Thymus (tissue), 11 donors: ENCODE measurements at regions not wholly inside any gene's neighbourhood (a gene's known extent, or its start where the extent isn't known, plus 50 kb on each side); places are given as distances from the start of the nearest gene placed in this dataset.

Source experiments
- DNase-seq, 9 donors: peaks; one replicate each; pipeline ENCODE4 v3.0.0-alpha.2; 2013; ENCODE audit warnings: low spot score in 9 of 9, low read depth in 6 of 9, missing footprints in 1 of 9
- H3K27ac ChIP-seq, 2 donors: one replicate each; pipeline ENCODE4 v1.5.1; 2013; ENCODE audit warnings: control low read depth in 1 of 2, low read depth in 1 of 2, low read length in 1 of 2, mild to moderate bottlenecking in 1 of 2, moderate library complexity in 1 of 2
- H3K27me3 ChIP-seq, 2 donors: one replicate each; pipeline ENCODE4 v1.5.1; 2013; ENCODE audit warnings: low read length in 1 of 2; ENCODE audit not compliant: control insufficient read depth in 2 of 2, insufficient read depth in 1 of 2
- H3K36me3 ChIP-seq, 2 donors: one replicate each; pipeline ENCODE4 v1.5.1; 2013; ENCODE audit warnings: low read length in 1 of 2, mild to moderate bottlenecking in 1 of 2, moderate library complexity in 1 of 2; ENCODE audit not compliant: control insufficient read depth in 2 of 2, insufficient read depth in 2 of 2
- H3K4me1 ChIP-seq, 2 donors: one replicate each; pipeline ENCODE4 v1.5.1; 2013; ENCODE audit warnings: low read length in 2 of 2; ENCODE audit not compliant: control insufficient read depth in 2 of 2, insufficient read depth in 2 of 2
- H3K4me3 ChIP-seq, 2 donors: one replicate each; pipeline ENCODE4 v1.5.1; 2013; ENCODE audit warnings: low read length in 2 of 2, control low read depth in 1 of 2, mild to moderate bottlenecking in 1 of 2
- H3K9me3 ChIP-seq, 2 donors: one replicate each; pipeline ENCODE4 v1.5.1; 2013; ENCODE audit warnings: low read length in 1 of 2, mild to moderate bottlenecking in 1 of 2; ENCODE audit not compliant: control insufficient read depth in 2 of 2, insufficient read depth in 1 of 2
- WGBS: extraction: QIAGEN DNeasy Blood & Tissue Kit; methylation state at CpG from one replicate; pipeline ENCODE4 v1.1.7; 2013; 5-methylcytosine and 5-hydroxymethylcytosine counted together
- donor health status: healthy.

DNA sequence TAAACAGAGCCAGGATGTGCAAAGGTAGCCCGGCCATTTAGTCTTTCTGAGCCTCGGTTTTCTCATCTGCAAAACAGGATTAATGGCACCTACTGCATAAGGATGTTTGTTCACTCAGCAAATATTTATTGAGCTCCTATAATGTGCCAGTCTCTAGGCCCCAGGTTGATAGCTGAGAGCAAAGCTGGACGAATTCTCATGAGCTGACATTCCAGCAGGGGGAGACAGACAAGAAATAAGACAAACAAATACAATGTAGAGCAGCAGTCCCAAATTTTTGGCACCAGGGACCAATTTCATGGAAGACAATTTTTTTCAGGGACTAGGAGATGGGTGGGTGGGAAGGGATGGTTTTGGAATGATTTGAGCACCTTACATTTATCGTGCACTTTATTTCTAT, 74.3 kb upstream of the PAX7 start:
- peaks cover 8 to 32% of the 10 kb centered on the region in 2 donors for H3K27me3 ChIP-seq
- no peak overlapping the region for H3K27ac ChIP-seq
- 58% methylated on average over 4 of the region's 4 CpGs for WGBS
- no peak for DNase-seq
- H3K9me3 ChIP-seq = no peaks in the 10 kb centered on the region
- H3K36me3 ChIP-seq = no peaks in the 10 kb centered on the region
- H3K4me3 ChIP-seq = no peak overlapping the region
- no peaks in the 10 kb centered on the region for H3K4me1 ChIP-seq

DNA sequence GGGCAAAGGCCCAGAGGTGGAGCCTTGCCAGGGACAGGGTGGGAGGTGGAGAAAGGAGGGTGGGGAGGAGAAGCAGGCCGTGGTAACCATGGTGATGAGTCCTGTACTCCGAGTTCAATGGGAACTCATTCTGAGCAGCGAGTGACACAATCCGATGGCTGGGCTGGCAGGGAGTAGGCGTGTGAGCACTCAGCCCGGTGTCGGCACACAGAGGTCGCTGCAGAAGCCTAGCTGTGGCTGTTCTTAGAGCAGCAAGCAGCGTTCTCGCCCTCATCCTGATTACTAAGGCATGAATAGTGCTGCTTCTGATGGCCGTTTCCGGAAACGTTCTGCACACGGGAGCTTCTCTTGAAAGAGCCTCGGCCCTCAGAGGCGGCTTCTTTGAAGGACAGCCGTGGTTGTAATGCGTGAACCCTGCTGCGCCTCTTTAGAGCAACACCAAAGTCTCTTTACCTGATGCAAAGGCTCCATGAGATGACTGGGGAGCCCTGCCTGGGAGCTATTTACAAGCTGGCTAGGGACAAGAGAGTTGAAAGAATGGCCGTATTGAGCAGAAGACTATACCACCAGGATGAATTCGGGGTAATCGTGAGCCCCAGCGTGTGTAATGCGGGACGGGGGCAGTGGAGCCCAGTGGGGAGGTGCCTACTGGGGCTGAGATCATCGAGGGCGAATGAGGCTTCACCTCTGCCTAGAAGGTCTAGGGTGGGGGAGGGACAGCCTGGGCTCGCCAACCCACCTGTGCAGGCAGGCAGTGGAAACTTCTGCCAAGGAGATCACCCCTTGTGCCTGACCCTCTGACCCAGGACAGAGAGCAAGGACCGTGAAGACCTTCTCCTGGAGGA, 72.8 kb upstream of the PAX7 start:
- no peak for DNase-seq
- Histone ChIP-seq H3K27me3 (peaks cover 8 to 38% of the 10 kb centered on the region in 2 donors), H3K36me3 (no peaks in the 10 kb centered on the region), H3K27ac (no peak overlapping the region), H3K4me3 (no peak overlapping the region), H3K9me3 (no peaks in the 10 kb centered on the region), H3K4me1 (no peaks in the 10 kb centered on the region)
- 8% methylated on average over 29 of the region's 29 CpGs for WGBS

DNA sequence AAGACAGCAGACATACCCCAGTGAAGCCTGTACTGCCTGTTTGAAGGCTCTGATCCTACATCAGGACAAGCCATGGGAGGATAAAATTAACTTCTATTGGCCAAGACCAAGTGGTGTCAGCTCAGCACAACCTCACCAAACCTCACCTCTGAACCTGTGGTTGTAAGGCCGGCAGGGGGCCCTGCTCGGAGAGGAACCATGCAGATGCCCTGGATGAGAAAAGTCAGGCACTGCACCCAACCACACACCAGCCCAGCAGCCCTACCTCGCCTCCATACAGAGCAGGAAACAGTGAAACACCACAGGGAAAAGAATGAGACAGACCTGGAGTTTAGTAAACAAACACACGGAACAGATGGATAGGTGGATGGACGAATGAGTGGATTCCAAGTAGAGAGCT, 70.0 kb upstream of the PAX7 start:
- peaks cover 8 to 38% of the 10 kb centered on the region in 2 donors for H3K27me3 ChIP-seq
- DNase-seq = no peak
- 53% methylated on average over 5 of the region's 5 CpGs for WGBS

GRCh38 chr1:18561967-18562366, 68.7 kb upstream of the PAX7 start:
- Histone ChIP-seq H3K27ac (no peak overlapping the region), H3K36me3 (no peaks in the 10 kb centered on the region), H3K9me3 (no peaks in the 10 kb centered on the region), H3K4me1 (no peaks in the 10 kb centered on the region), H3K27me3 (peaks cover 8 to 35% of the 10 kb centered on the region in 2 donors), H3K4me3 (no peak overlapping the region)
- WGBS = 71% methylated on average over 9 of the region's 9 CpGs
- DNase-seq = no peak

More for the DNA sequence above, 70.0 kb upstream of the PAX7 start:
- H3K4me1 ChIP-seq = no peaks in the 10 kb centered on the region
- no peak overlapping the region for H3K27ac ChIP-seq
- no peaks in the 10 kb centered on the region for H3K9me3 ChIP-seq
- H3K4me3 ChIP-seq = no peak overlapping the region
- H3K36me3 ChIP-seq = no peaks in the 10 kb centered on the region

- Histone ChIP-seq H3K4me1 (no peaks in the 10 kb centered on the region), H3K27me3 (peaks cover 2 to 13% of the 10 kb centered on the region in 2 donors), H3K27ac (no peak overlapping the region), H3K36me3 (no peaks in the 10 kb centered on the region), H3K4me3 (no peak overlapping the region), H3K9me3 (no peaks in the 10 kb centered on the region)
- no peak for DNase-seq
- WGBS = 74% methylated on average over 3 of the region's 3 CpGs
Measured at GRCh38 chr1:18564676-18565075, 66.0 kb upstream of the PAX7 start.

- peaks cover 2 to 10% of the 10 kb centered on the region in 2 donors for H3K27me3 ChIP-seq
- no peaks in the 10 kb centered on the region for H3K36me3 ChIP-seq
- WGBS = 77% methylated on average over 2 of the region's 2 CpGs
- DNase-seq = no peak
- no peaks in the 10 kb centered on the region for H3K9me3 ChIP-seq
- H3K4me1 ChIP-seq = no peaks in the 10 kb centered on the region
- no peak overlapping the region for H3K27ac ChIP-seq
- no peak overlapping the region for H3K4me3 ChIP-seq
Measured at GRCh38 chr1:18565321-18565720, 65.3 kb upstream of the PAX7 start.

GRCh38 chr1:18568489-18568888, 62.2 kb upstream of the PAX7 start:
- H3K9me3 ChIP-seq = no peaks in the 10 kb centered on the region
- 86% methylated on average over 2 of the region's 2 CpGs for WGBS
- no peak for DNase-seq
- no peak overlapping the region for H3K4me3 ChIP-seq
- no peak overlapping the region for H3K27ac ChIP-seq
- no peaks in the 10 kb centered on the region for H3K4me1 ChIP-seq
- H3K36me3 ChIP-seq = no peaks in the 10 kb centered on the region
- peaks cover 0 to 7% of the 10 kb centered on the region in 2 donors for H3K27me3 ChIP-seq

- H3K4me3 ChIP-seq = no peak overlapping the region
- no peaks in the 10 kb centered on the region for H3K36me3 ChIP-seq
- no peak overlapping the region for H3K27ac ChIP-seq
- DNase-seq = no peak
- H3K4me1 ChIP-seq = no peaks in the 10 kb centered on the region
- peaks cover 0 to 7% of the 10 kb centered on the region in 2 donors for H3K27me3 ChIP-seq
- no peaks in the 10 kb centered on the region for H3K9me3 ChIP-seq
- 90% methylated on average over 8 of the region's 8 CpGs for WGBS
Measured at GRCh38 chr1:18569251-18569650, 61.4 kb upstream of the PAX7 start.

DNA sequence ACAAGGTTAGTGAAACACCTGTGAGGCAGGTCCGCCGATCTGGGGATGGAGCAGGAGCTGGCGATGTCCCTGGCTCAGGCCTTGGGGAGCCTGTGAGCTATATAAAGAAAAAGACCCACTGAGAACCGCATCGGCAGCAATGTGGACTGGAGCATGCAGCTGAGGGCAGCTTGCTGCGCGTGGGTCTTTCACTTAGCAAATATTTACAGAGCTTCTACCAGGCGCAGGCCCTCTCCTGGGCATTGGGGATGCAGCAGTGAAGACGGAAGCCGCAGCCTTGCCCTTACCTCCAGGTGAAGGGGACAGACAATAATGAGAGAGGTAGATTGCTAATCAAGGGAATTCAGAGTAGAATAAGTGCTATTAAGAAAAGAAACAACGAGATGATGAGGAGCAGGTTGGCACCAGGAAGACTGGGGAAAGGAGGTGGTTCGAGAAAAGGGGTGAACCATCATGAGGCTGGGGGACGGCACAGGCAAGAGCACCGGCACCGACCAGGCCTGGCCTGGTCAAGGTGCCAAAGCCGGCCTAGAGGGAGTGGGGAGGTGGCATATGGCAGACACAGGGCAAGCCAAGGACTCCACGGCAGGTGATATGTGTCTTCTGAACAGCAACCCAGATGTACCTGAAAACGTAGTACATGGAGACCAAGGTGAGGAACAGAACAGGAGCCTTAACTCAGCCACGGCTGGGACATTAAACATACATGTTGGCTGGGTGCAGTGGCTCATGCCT, 60.7 kb upstream of the PAX7 start:
- peaks cover 0 to 7% of the 10 kb centered on the region in 2 donors for H3K27me3 ChIP-seq
- 87% methylated on average over 19 of the region's 19 CpGs for WGBS
- no peaks in the 10 kb centered on the region for H3K9me3 ChIP-seq
- H3K4me1 ChIP-seq = no peaks in the 10 kb centered on the region
- no peak overlapping the region for H3K4me3 ChIP-seq
- H3K36me3 ChIP-seq = no peaks in the 10 kb centered on the region
- DNase-seq = no peak
- no peak overlapping the region for H3K27ac ChIP-seq
